ENCODE measurements at regions not wholly inside any gene's neighbourhood (a gene's known extent, or its start where the extent isn't known, plus 50 kb on each side); places are given as distances from the start of the nearest gene placed in this dataset.

DNA sequence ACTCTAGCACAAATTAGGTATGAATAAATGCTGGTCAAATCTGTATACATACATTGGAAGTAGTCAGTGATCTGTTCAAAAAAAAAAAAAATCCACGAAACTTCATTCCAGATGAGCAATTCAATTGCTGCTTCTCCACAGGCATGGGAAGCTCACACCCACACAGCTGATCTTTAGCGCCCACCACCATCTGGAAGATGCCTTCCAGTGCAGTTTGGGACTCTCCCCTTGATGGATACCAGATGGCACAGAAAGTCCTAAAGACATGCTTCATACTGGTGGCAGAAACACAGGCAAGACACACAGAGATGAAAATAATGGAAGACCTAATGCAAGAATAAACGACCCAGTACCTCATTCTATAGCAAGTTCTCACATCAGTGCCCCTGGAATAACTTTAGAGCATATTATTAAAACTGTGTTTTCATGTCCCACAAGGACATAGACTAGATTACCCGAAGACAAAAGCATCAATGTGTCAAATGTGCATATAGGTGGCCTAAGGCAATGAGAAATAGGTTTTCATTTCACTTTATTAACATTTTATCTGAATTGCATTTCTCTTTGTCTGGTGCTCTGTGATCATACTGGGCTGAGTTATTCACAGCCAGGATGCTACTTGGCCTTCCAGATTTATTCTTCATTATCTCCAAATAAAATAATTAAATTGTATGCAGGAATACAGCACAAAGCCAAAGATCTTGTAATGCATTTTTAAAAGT lies 135.4 kb upstream of the TAS2R1 start:
- TF ChIP-seq, protein P1, sequence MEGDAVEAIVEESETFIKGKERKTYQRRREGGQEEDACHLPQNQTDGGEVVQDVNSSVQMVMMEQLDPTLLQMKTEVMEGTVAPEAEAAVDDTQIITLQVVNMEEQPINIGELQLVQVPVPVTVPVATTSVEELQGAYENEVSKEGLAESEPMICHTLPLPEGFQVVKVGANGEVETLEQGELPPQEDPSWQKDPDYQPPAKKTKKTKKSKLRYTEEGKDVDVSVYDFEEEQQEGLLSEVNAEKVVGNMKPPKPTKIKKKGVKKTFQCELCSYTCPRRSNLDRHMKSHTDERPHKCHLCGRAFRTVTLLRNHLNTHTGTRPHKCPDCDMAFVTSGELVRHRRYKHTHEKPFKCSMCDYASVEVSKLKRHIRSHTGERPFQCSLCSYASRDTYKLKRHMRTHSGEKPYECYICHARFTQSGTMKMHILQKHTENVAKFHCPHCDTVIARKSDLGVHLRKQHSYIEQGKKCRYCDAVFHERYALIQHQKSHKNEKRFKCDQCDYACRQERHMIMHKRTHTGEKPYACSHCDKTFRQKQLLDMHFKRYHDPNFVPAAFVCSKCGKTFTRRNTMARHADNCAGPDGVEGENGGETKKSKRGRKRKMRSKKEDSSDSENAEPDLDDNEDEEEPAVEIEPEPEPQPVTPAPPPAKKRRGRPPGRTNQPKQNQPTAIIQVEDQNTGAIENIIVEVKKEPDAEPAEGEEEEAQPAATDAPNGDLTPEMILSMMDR (IDR thresholded peaks at IDR 0.05; ENCODE audit: low read depth, low read length) = no peak
- TF ChIP-seq POLR2A (IDR thresholded peaks at IDR 0.05; ENCODE audit: extremely low read depth, insufficient read length) (no peak), MYC (IDR thresholded peaks at IDR 0.05; ENCODE audit: low read depth, low read length) (no peak)

Measured in NB4 (cell line).